Sigmoid colon (tissue), 6 donors: ENCODE measurements at regions not wholly inside any gene's neighbourhood (a gene's known extent, or its start where the extent isn't known, plus 50 kb on each side); places are given as distances from the start of the nearest gene placed in this dataset.

ENCODE experiments used
- DNase-seq: peaks from one replicate; pipeline ENCODE4 v3.0.0-alpha.2; 2019
- H3K27ac ChIP-seq, 4 donors: fragments of 200-600 bp; sonication (generic); one replicate each; pipeline ENCODE4 v1.5.1; 2016 to 2019; ENCODE audit warnings: mild to moderate bottlenecking in 1 of 4
- H3K27me3 ChIP-seq, 3 donors: fragments of 200-600 bp; sonication (generic); one replicate each; pipeline ENCODE4 v1.5.1; 2019; ENCODE audit warnings: mild to moderate bottlenecking in 1 of 3
- H3K36me3 ChIP-seq, 4 donors: fragments of 200-600 bp; sonication (generic); one replicate each; pipeline ENCODE4 v1.5.1; 2016 to 2019
- H3K4me1 ChIP-seq, 4 donors: fragments of 200-600 bp; sonication (generic); one replicate each; pipeline ENCODE4 v1.5.1; 2017 to 2019
- H3K4me3 ChIP-seq, 4 donors: fragments of 200-600 bp; sonication (generic); one replicate each; pipeline ENCODE4 v1.5.1; 2017 to 2019; ENCODE audit warnings: mild to moderate bottlenecking in 2 of 4, moderate library complexity in 1 of 4
- H3K9me3 ChIP-seq, 4 donors: fragments of 200-600 bp in 3 of 4; sonication (generic) in 3 of 4; one replicate each; pipeline versions ENCODE4 v1.5.1 to v1.6.1; 2013 to 2019
- CTCF ChIP-seq, 4 experiments: fragments of 450-650 bp in 3 of 4; fragments of 200-600 bp in 1 of 4; IDR thresholded peaks; one replicate each; pipeline ENCODE4 v1.5.1; 2016 to 2019; ENCODE audit warnings: antibody characterized with exemption in 4 of 4, mild to moderate bottlenecking in 3 of 4, moderate library complexity in 2 of 4
- EP300 ChIP-seq, 4 donors: sonication (generic); formaldehyde crosslinking; IDR thresholded peaks; one replicate each; pipeline ENCODE4 v1.6.1; 2017; ENCODE audit warnings: antibody characterized with exemption in 4 of 4
- POLR2A ChIP-seq, 2 donors: fragments of 450-650 bp; IDR thresholded peaks; one replicate each; pipeline ENCODE4 v1.6.1; 2016; ENCODE audit warnings: antibody characterized with exemption in 2 of 2, mild to moderate bottlenecking in 2 of 2, moderate library complexity in 2 of 2
- POLR2AphosphoS5 ChIP-seq, 4 donors: sonication (generic); formaldehyde crosslinking; IDR thresholded peaks; one replicate each; pipeline ENCODE4 v1.6.1; 2017; ENCODE audit warnings: antibody characterized with exemption in 4 of 4
- WGBS, 2 donors: extraction: QIAGEN DNeasy Blood & Tissue Kit; methylation state at CpG; one replicate each; pipeline ENCODE4 v1.1.7; 2013; 5-methylcytosine and 5-hydroxymethylcytosine counted together
- intact Hi-C: fragments of 100-400 bp; cut with DNase I; formaldehyde crosslinking; loops from one replicate; pipeline ENCODE4 v1.15.1; 2023
- donor health status: healthy with polysubstance abuse.
- donor health status: healthy.

GRCh38 chr5:178790371-178790770, 59.9 kb upstream of the ZNF354A start:
- H3K9me3 ChIP-seq = no peaks in the 10 kb centered on the region
- H3K4me1 ChIP-seq = no peaks in the 10 kb centered on the region
- no peak for TF ChIP-seq POLR2A (IDR thresholded peaks at IDR 0.05)
- no peak for TF ChIP-seq POLR2AphosphoS5 (IDR thresholded peaks at IDR 0.05)
- TF ChIP-seq CTCF (IDR thresholded peaks at IDR 0.05) = no peak
- TF ChIP-seq EP300 (IDR thresholded peaks at IDR 0.05) = no peak
- H3K27ac ChIP-seq = no peak overlapping the region
- peak; percentile 44 for DNase-seq
- no peaks in the 10 kb centered on the region for H3K27me3 ChIP-seq
- WGBS, 2 donors = 58 to 73% methylated on average over 11 of the region's 11 CpGs
- H3K4me3 ChIP-seq = no peak overlapping the region
- intact Hi-C loops = no loop called here
- H3K36me3 ChIP-seq = no peaks in the 10 kb centered on the region

GRCh38 chr5:178788381-178789085, 58.1 kb upstream of the ZNF354A start:
- no peak overlapping the region for H3K27ac ChIP-seq
- intact Hi-C loops = no loop called here
- WGBS, 2 donors = 71 to 82% methylated on average over 21 of the region's 21 CpGs
- no peaks in the 10 kb centered on the region for H3K36me3 ChIP-seq
- H3K9me3 ChIP-seq = no peaks in the 10 kb centered on the region
- H3K4me3 ChIP-seq = no peak overlapping the region
- H3K27me3 ChIP-seq = no peaks in the 10 kb centered on the region
- DNase-seq = peak; percentile 34
- no peaks in the 10 kb centered on the region for H3K4me1 ChIP-seq
- TF ChIP-seq POLR2A (IDR thresholded peaks at IDR 0.05) (no peak), EP300 (IDR thresholded peaks at IDR 0.05) (no peak), POLR2AphosphoS5 (IDR thresholded peaks at IDR 0.05) (no peak), CTCF (IDR thresholded peaks at IDR 0.05) (no peak)

GRCh38 chr5:178787889-178788288, 57.4 kb upstream of the ZNF354A start:
- TF ChIP-seq POLR2AphosphoS5 (IDR thresholded peaks at IDR 0.05) (no peak), EP300 (IDR thresholded peaks at IDR 0.05) (no peak), CTCF (IDR thresholded peaks at IDR 0.05) (no peak), POLR2A (IDR thresholded peaks at IDR 0.05) (no peak)
- H3K4me3 ChIP-seq = no peak overlapping the region
- WGBS, 2 donors = 73 to 85% methylated on average over 9 of the region's 9 CpGs
- intact Hi-C loops = no loop called here
- H3K36me3 ChIP-seq = no peaks in the 10 kb centered on the region
- H3K4me1 ChIP-seq = no peaks in the 10 kb centered on the region
- H3K9me3 ChIP-seq = no peaks in the 10 kb centered on the region
- no peak overlapping the region for H3K27ac ChIP-seq
- no peaks in the 10 kb centered on the region for H3K27me3 ChIP-seq
- DNase-seq = peak; percentile 9

GRCh38 chr5:178786859-178787499, 56.5 kb upstream of the ZNF354A start:
- H3K4me3 ChIP-seq = no peak overlapping the region
- no peaks in the 10 kb centered on the region for H3K9me3 ChIP-seq
- TF ChIP-seq CTCF (IDR thresholded peaks at IDR 0.05) = no peak
- TF ChIP-seq EP300 (IDR thresholded peaks at IDR 0.05) = no peak
- TF ChIP-seq POLR2AphosphoS5 (IDR thresholded peaks at IDR 0.05) = no peak
- TF ChIP-seq POLR2A (IDR thresholded peaks at IDR 0.05) = no peak
- no peaks in the 10 kb centered on the region for H3K36me3 ChIP-seq
- H3K4me1 ChIP-seq = no peaks in the 10 kb centered on the region
- WGBS, 2 donors = 31 to 56% methylated on average over 9 of the region's 9 CpGs
- no peak overlapping the region for H3K27ac ChIP-seq
- intact Hi-C loops = no loop called here
- no peaks in the 10 kb centered on the region for H3K27me3 ChIP-seq
- DNase-seq = no peak
